Subcutaneous abdominal adipose tissue (tissue), 5 donors: ENCODE measurements at regions not wholly inside any gene's neighbourhood (a gene's known extent, or its start where the extent isn't known, plus 50 kb on each side); places are given as distances from the start of the nearest gene placed in this dataset.

Experiments used
- H3K27ac ChIP-seq: one replicate; pipeline ENCODE4 v1.7.0; 2013; ENCODE audit warnings: low read depth, mild to moderate bottlenecking, inconsistent platforms, low read length, moderate library complexity
- H3K27me3 ChIP-seq, 5 donors: one replicate each; pipeline ENCODE4 v1.7.0; 2013; ENCODE audit warnings: low read length in 5 of 5, inconsistent platforms in 1 of 5; ENCODE audit not compliant: control insufficient read depth in 5 of 5, insufficient read depth in 4 of 5
- H3K36me3 ChIP-seq, 5 donors: one replicate each; pipeline ENCODE4 v1.7.0; 2013; ENCODE audit warnings: low read length in 5 of 5; ENCODE audit not compliant: control insufficient read depth in 5 of 5, insufficient read depth in 5 of 5
- H3K4me1 ChIP-seq, 5 donors: one replicate each; pipeline ENCODE4 v1.7.0; 2013; ENCODE audit warnings: low read length in 5 of 5, mild to moderate bottlenecking in 3 of 5, moderate library complexity in 1 of 5; ENCODE audit not compliant: control insufficient read depth in 5 of 5, insufficient read depth in 5 of 5
- H3K4me3 ChIP-seq, 5 donors: one replicate each; pipeline ENCODE4 v1.7.0; 2013; ENCODE audit warnings: low read length in 5 of 5, low read depth in 1 of 5
- H3K9ac ChIP-seq, 5 donors: one replicate each; pipeline ENCODE4 v1.7.0; 2013; ENCODE audit warnings: low read length in 5 of 5, mild to moderate bottlenecking in 4 of 5, moderate library complexity in 3 of 5
- H3K9me3 ChIP-seq, 5 donors: one replicate each; pipeline ENCODE4 v1.7.0; 2013; ENCODE audit warnings: low read length in 5 of 5; ENCODE audit not compliant: control insufficient read depth in 5 of 5
- donor health status: healthy.
- donor health status: healthy.
- donor health status: healthy.
- donor health status: healthy.
- donor health status: healthy.

DNA sequence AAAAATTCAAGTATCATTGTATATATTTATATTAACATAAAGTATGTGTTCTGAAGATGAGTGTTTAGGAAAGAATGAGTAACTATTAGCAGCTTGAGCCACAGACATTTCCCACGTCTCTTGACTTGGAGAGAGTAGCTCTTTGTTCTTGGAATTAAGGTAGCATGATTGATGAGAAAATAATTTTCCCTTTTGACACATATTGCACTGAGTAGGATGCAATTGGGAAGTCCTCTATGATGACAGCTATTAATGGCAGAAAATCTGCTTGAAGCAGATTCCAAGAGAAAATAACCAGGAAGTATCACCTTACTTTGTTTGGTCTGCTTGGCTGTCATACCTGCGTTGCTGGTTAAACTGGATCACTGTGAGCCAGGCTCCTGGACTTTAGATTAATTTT, 204.8 kb downstream of the TLE4 start:
- H3K36me3 ChIP-seq = no peaks in the 10 kb centered on the region
- no peaks in the 10 kb centered on the region for H3K27me3 ChIP-seq
- H3K27ac ChIP-seq = no peak overlapping the region
- H3K4me3 ChIP-seq = no peak overlapping the region
- no peaks in the 10 kb centered on the region for H3K9me3 ChIP-seq
- H3K4me1 ChIP-seq = no peaks in the 10 kb centered on the region
- no peak overlapping the region for H3K9ac ChIP-seq
